ENCODE measurements at regions not wholly inside any gene's neighbourhood (a gene's known extent, or its start where the extent isn't known, plus 50 kb on each side); places are given as distances from the start of the nearest gene placed in this dataset.

GRCh38 chr11:134514354-134514951 is 102.4 kb upstream of the B3GAT1 start:
- DNase-seq (ENCODE audit: low read depth): no peak

GRCh38 chr11:134513585-134514120 is 101.6 kb upstream of the B3GAT1 start:
- no peak for DNase-seq (ENCODE audit: low read depth)

- DNase-seq (ENCODE audit: low read depth): no peak
These were observed 100.8 kb upstream of the B3GAT1 start for GRCh38 chr11:134512571-134513538.

- DNase-seq (ENCODE audit: low read depth): no peak
These were observed 100.0 kb upstream of the B3GAT1 start for GRCh38 chr11:134512061-134512460.

GRCh38 chr11:134511255-134511654 is 99.2 kb upstream of the B3GAT1 start:
- no peak for DNase-seq (ENCODE audit: low read depth)

- no peak for DNase-seq (ENCODE audit: low read depth)
These were observed 98.4 kb upstream of the B3GAT1 start for GRCh38 chr11:134510233-134511040.

GRCh38 chr11:134509381-134510232 is 97.6 kb upstream of the B3GAT1 start:
- DNase-seq (ENCODE audit: low read depth): no peak

- no peak for DNase-seq (ENCODE audit: low read depth)
These were observed 96.4 kb upstream of the B3GAT1 start for GRCh38 chr11:134508219-134508990.

GRCh38 chr11:134506046-134506445 is 94.0 kb upstream of the B3GAT1 start:
- DNase-seq (ENCODE audit: low read depth): no peak

- no peak for DNase-seq (ENCODE audit: low read depth)
These were observed 93.1 kb upstream of the B3GAT1 start for GRCh38 chr11:134505125-134505524.

GRCh38 chr11:134504146-134504905 is 92.3 kb upstream of the B3GAT1 start:
- no peak for DNase-seq (ENCODE audit: low read depth)

GRCh38 chr11:134503596-134503995 is 91.6 kb upstream of the B3GAT1 start:
- DNase-seq (ENCODE audit: low read depth): no peak

GRCh38 chr11:134503100-134503499 is 91.1 kb upstream of the B3GAT1 start:
- DNase-seq (ENCODE audit: low read depth): no peak

- no peak for DNase-seq (ENCODE audit: low read depth)
These were observed 90.1 kb upstream of the B3GAT1 start for GRCh38 chr11:134502153-134502550.

- no peak for DNase-seq (ENCODE audit: low read depth)
These were observed 89.5 kb upstream of the B3GAT1 start for GRCh38 chr11:134501406-134502152.

- DNase-seq (ENCODE audit: low read depth): no peak
These were observed 88.6 kb upstream of the B3GAT1 start for GRCh38 chr11:134500621-134501020.

GRCh38 chr11:134499990-134500389 is 87.9 kb upstream of the B3GAT1 start:
- DNase-seq (ENCODE audit: low read depth): no peak

- no peak for DNase-seq (ENCODE audit: low read depth)
These were observed 86.5 kb upstream of the B3GAT1 start for GRCh38 chr11:134498326-134499139.
